Heart left ventricle (tissue), 13 donors: ENCODE measurements at regions not wholly inside any gene's neighbourhood (a gene's known extent, or its start where the extent isn't known, plus 50 kb on each side); places are given as distances from the start of the nearest gene placed in this dataset.

Experiments
- POLR2A ChIP-seq, 2 donors: fragments of 450-650 bp; IDR thresholded peaks; one replicate each; pipeline ENCODE4 v1.6.1; 2017; ENCODE audit warnings: antibody characterized with exemption in 2 of 2, mild to moderate bottlenecking in 2 of 2, moderate library complexity in 2 of 2
- TF ChIP-seq, protein P1 (sequence below), 12 donors: fragments of 200-600 bp; sonication (generic) in 4 of 12; IDR thresholded peaks; one replicate each; pipeline versions ENCODE4 v1.5.0 to v1.8.0; 2018 to 2022; ENCODE audit warnings: antibody characterized with exemption in 12 of 12, mild to moderate bottlenecking in 5 of 12
- donor health status: ischemic (EF 13 %, LVEDD 7.1; RV severe dilation, severe dysfunction).
- donor health status: DM: no; HTN: yes; CAD: no.
- donor health status: DM: no; HTN: no; CAD: no.
- donor health status: ischemic (EF 25% LVEDD 6.9; RV normal size, moderate dysfunction).
- donor health status: ischemic (EF 25% LVEDD 5.7; RV mildly dilated, moderate dysfunction).
- donor health status: ischemic (EF 35%, LVEDD 5.7; RV mildly dilated, moderate dysfunction).
- donor health status: nonischemic (EF 11% LVEDD 7.7; RV severe dilation, severe dysfunction).
- donor health status: DM: yes; HTN: yes; CAD: no.
- donor health status: PGD.
- donor health status: ischemic (EF 29% LVEDD 5.4; RV normal size, mild dysfunction).
- donor health status: nonischemic (EF 23%, LVEDD 6.1; RV moderate dilation, normal function).

DNA sequence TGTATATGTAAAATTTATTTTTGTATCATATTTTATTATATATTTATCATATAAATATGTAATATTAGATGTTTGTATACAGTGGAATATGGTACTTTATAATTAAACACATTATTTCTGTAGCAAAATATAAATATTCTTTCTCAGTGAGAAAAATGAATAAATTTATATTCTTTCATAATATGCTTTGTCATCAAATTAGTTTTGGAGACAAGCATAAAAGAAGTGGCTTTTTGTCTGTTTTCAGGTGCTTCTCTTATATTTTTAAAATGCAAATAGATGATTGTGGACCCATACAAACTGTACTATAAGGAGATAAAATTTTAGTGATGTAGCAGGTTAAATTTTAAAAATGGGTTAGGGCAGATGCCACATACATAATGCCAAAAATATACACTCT lies 222.4 kb upstream of the CNTN5 start:
- TF ChIP-seq, protein P1, sequence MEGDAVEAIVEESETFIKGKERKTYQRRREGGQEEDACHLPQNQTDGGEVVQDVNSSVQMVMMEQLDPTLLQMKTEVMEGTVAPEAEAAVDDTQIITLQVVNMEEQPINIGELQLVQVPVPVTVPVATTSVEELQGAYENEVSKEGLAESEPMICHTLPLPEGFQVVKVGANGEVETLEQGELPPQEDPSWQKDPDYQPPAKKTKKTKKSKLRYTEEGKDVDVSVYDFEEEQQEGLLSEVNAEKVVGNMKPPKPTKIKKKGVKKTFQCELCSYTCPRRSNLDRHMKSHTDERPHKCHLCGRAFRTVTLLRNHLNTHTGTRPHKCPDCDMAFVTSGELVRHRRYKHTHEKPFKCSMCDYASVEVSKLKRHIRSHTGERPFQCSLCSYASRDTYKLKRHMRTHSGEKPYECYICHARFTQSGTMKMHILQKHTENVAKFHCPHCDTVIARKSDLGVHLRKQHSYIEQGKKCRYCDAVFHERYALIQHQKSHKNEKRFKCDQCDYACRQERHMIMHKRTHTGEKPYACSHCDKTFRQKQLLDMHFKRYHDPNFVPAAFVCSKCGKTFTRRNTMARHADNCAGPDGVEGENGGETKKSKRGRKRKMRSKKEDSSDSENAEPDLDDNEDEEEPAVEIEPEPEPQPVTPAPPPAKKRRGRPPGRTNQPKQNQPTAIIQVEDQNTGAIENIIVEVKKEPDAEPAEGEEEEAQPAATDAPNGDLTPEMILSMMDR (IDR thresholded peaks at IDR 0.05): no peak
- TF ChIP-seq POLR2A (IDR thresholded peaks at IDR 0.05): no peak
